ENCODE measurements at regions not wholly inside any gene's neighbourhood (a gene's known extent, or its start where the extent isn't known, plus 50 kb on each side); places are given as distances from the start of the nearest gene placed in this dataset.
"Not testable (repeated sequence)": the region's sequence is repeated elsewhere in the genome, so short reads cannot be mapped to it uniquely, and the experiment has no call there.

GRCh38 chr13:105758918-105759860 lies 776.3 kb downstream of the EFNB2 start:
- intact Hi-C loops (cut with DNase I), result no loop called here

GRCh38 chr13:105740739-105741138 lies 794.7 kb downstream of the EFNB2 start:
- no peak for ATAC-seq
- no peak for DNase-seq
- intact Hi-C loops (cut with DNase I), result no loop called here

More at GRCh38 chr13:105758918-105759860, 776.3 kb downstream of the EFNB2 start:
- DNase-seq (no peak), ATAC-seq (no peak)

GRCh38 chr13:105737688-105738087 lies 797.8 kb downstream of the EFNB2 start:
- no peak for DNase-seq
- intact Hi-C loops (cut with DNase I), result no loop called here
- ATAC-seq, result no peak

GRCh38 chr13:105735281-105735680 lies 800.2 kb downstream of the EFNB2 start:
- DNase-seq (no peak), ATAC-seq (no peak)
- intact Hi-C loops (cut with DNase I), result no loop called here

GRCh38 chr13:105732806-105733529 lies 802.5 kb downstream of the EFNB2 start:
- intact Hi-C loops (cut with DNase I), result no loop called here
- DNase-seq, result no peak
- ATAC-seq, result no peak

- DNase-seq, result no peak
- ATAC-seq, result no peak
- intact Hi-C loops (cut with DNase I), result no loop called here
Observed at GRCh38 chr13:105725887-105726286, 809.6 kb downstream of the EFNB2 start.

GRCh38 chr13:105721016-105721415 lies 814.4 kb downstream of the EFNB2 start:
- no peak for ATAC-seq
- intact Hi-C loops (cut with DNase I), result no loop called here

GRCh38 chr13:105719859-105720258 lies 815.6 kb downstream of the EFNB2 start:
- no peak for DNase-seq
- no peak for ATAC-seq
- intact Hi-C loops (cut with DNase I), result no loop called here

More at GRCh38 chr13:105721016-105721415, 814.4 kb downstream of the EFNB2 start:
- no peak for DNase-seq

- ATAC-seq, result no peak
- no peak for DNase-seq
- intact Hi-C loops (cut with DNase I), result no loop called here
Observed at GRCh38 chr13:105709181-105709580, 826.3 kb downstream of the EFNB2 start.

GRCh38 chr13:105703843-105704242 lies 831.6 kb downstream of the EFNB2 start:
- intact Hi-C loops (cut with DNase I), result no loop called here
- no peak for ATAC-seq
- DNase-seq, result no peak

- ATAC-seq (no peak), DNase-seq (no peak)
- intact Hi-C loops (cut with DNase I), result no loop called here
Observed at GRCh38 chr13:105702441-105702840, 833.0 kb downstream of the EFNB2 start.

GRCh38 chr13:105692769-105693168 lies 842.7 kb downstream of the EFNB2 start:
- intact Hi-C loops (cut with DNase I), result no loop called here
- ATAC-seq (no peak), DNase-seq (no peak)

GRCh38 chr13:105684216-105684615 lies 851.2 kb downstream of the EFNB2 start:
- intact Hi-C loops (cut with DNase I), result no loop called here
- ATAC-seq, result no peak
- no peak for DNase-seq

- no peak for DNase-seq
- intact Hi-C loops (cut with DNase I), result no loop called here
Observed at GRCh38 chr13:105679838-105680237, 855.6 kb downstream of the EFNB2 start.

GRCh38 chr13:105678072-105678471 lies 857.4 kb downstream of the EFNB2 start:
- intact Hi-C loops (cut with DNase I), result no loop called here
- ATAC-seq (no peak), DNase-seq (no peak)

More at GRCh38 chr13:105679838-105680237, 855.6 kb downstream of the EFNB2 start:
- ATAC-seq, result no peak

GRCh38 chr13:105672881-105673280 lies 862.6 kb downstream of the EFNB2 start:
- intact Hi-C loops (cut with DNase I), result no loop called here
- ATAC-seq (no peak), DNase-seq (no peak)

- ATAC-seq; DNase-seq; intact Hi-C loops (cut with DNase I): not testable (repeated sequence)
Observed at GRCh38 chr13:105671131-105671530, 864.3 kb downstream of the EFNB2 start.

- no peak for DNase-seq
- intact Hi-C loops (cut with DNase I), result no loop called here
- no peak for ATAC-seq
Observed at GRCh38 chr13:105670179-105670990, 865.1 kb downstream of the EFNB2 start.

GRCh38 chr13:105665284-105665683 lies 870.2 kb downstream of the EFNB2 start:
- ATAC-seq, result peak in 1 of 2 donors; percentile 38
- no peak for DNase-seq
- intact Hi-C loops (cut with DNase I), result no loop called here

Data from left cardiac atrium (tissue), 4 donors.